Esophagus squamous epithelium (tissue), 5 donors: ENCODE measurements at regions not wholly inside any gene's neighbourhood (a gene's known extent, or its start where the extent isn't known, plus 50 kb on each side); places are given as distances from the start of the nearest gene placed in this dataset.

Experiments
- DNase-seq: peaks from one replicate; lab custom pipeline; 2025; lab: John Stamatoyannopoulos, UW
- H3K27ac ChIP-seq, 4 donors: fragments of 200-600 bp; sonication (generic); one replicate each; pipeline ENCODE4 v1.5.1; 2016 to 2019; ENCODE audit warnings: mild to moderate bottlenecking in 1 of 4
- H3K27me3 ChIP-seq, 4 donors: fragments of 200-600 bp; sonication (generic); 1 replicate in 3 of 4; 2 replicates in 1 of 4; pipeline versions ENCODE4 v1.5.1 to v1.6.0; 2017 to 2021; ENCODE audit warnings: antibody characterized with exemption in 1 of 4
- H3K36me3 ChIP-seq, 3 donors: fragments of 200-600 bp; sonication (generic); one replicate each; pipeline ENCODE4 v1.5.1; 2016 to 2019
- H3K4me1 ChIP-seq, 3 donors: fragments of 200-600 bp; sonication (generic); one replicate each; pipeline ENCODE4 v1.5.1; 2017 to 2019
- H3K4me3 ChIP-seq, 4 donors: fragments of 200-600 bp; sonication (generic); 1 replicate in 3 of 4; 2 replicates in 1 of 4; pipeline ENCODE4 v1.5.1; 2016 to 2019; ENCODE audit warnings: mild to moderate bottlenecking in 2 of 4, moderate library complexity in 1 of 4
- H3K9me3 ChIP-seq, 3 donors: fragments of 200-600 bp; sonication (generic); one replicate each; pipeline ENCODE4 v1.5.1; 2016 to 2019
- CTCF ChIP-seq, 6 experiments: fragments of 450-650 bp in 4 of 6; fragments of 200-600 bp in 2 of 6; sonication (generic) in 2 of 6; IDR thresholded peaks; one replicate each; pipeline ENCODE4 v1.5.1; 2016 to 2019; ENCODE audit warnings: antibody characterized with exemption in 6 of 6, mild to moderate bottlenecking in 4 of 6, moderate library complexity in 4 of 6
- POLR2A ChIP-seq, 4 donors: fragments of 450-650 bp; IDR thresholded peaks; one replicate each; pipeline ENCODE4 v1.6.1; 2017; ENCODE audit warnings: antibody characterized with exemption in 4 of 4, mild to moderate bottlenecking in 4 of 4, moderate library complexity in 3 of 4
- whole genome bisulfite sequencing, 2 donors: methylation state at CpG; one replicate each; pipeline ENCODE4 v1.1.5; 2018; 5-methylcytosine and 5-hydroxymethylcytosine counted together
- intact Hi-C: fragments of 100-400 bp; cut with DNase I; formaldehyde crosslinking; loops from one replicate; pipeline ENCODE4 v1.15.0; 2022
- donor health status: DM: yes; HTN: yes; CAD: no.

GRCh38 chr9:86772635-86772993 lies 174.7 kb downstream of the GAS1 start:
- H3K9me3 ChIP-seq, result no peaks in the 10 kb centered on the region
- no peaks in the 10 kb centered on the region for H3K36me3 ChIP-seq
- no peak overlapping the region for H3K4me3 ChIP-seq
- 69 to 76% methylated on average over 4 of the region's 4 CpGs for WGBS, 2 donors
- H3K27ac ChIP-seq, result no peak overlapping the region
- no peaks in the 10 kb centered on the region for H3K4me1 ChIP-seq
- TF ChIP-seq POLR2A (IDR thresholded peaks at IDR 0.05) (no peak), CTCF (IDR thresholded peaks at IDR 0.05) (no peak)
- intact Hi-C loops, result no loop called here
- DNase-seq, result no peak
- H3K27me3 ChIP-seq, result no peaks in the 10 kb centered on the region

- Histone ChIP-seq H3K27ac (no peak overlapping the region), H3K9me3 (no peaks in the 10 kb centered on the region), H3K27me3 (no peaks in the 10 kb centered on the region), H3K36me3 (no peaks in the 10 kb centered on the region), H3K4me1 (peaks cover 0 to 3% (median 2%) of the 10 kb centered on the region in 3 donors), H3K4me3 (no peak overlapping the region)
- intact Hi-C loops, result no loop called here
- WGBS, 2 donors, result 66 to 71% methylated on average over 6 of the region's 6 CpGs
- no peak for TF ChIP-seq CTCF (IDR thresholded peaks at IDR 0.05)
- TF ChIP-seq POLR2A (IDR thresholded peaks at IDR 0.05), result no peak
- DNase-seq, result no peak
These were observed 175.2 kb downstream of the GAS1 start for GRCh38 chr9:86771941-86772634.

- no peak for DNase-seq
- TF ChIP-seq POLR2A (IDR thresholded peaks at IDR 0.05) (no peak), CTCF (IDR thresholded peaks at IDR 0.05) (no peak)
- H3K27me3 ChIP-seq, result no peaks in the 10 kb centered on the region
- 63 to 64% methylated on average over 2 of the region's 2 CpGs for WGBS, 2 donors
- no peak overlapping the region for H3K27ac ChIP-seq
- no peaks in the 10 kb centered on the region for H3K36me3 ChIP-seq
- H3K9me3 ChIP-seq, result no peaks in the 10 kb centered on the region
- peaks cover 0 to 10% (median 7%) of the 10 kb centered on the region in 3 donors for H3K4me1 ChIP-seq
- no peak overlapping the region for H3K4me3 ChIP-seq
- intact Hi-C loops, result no loop called here
These were observed 175.9 kb downstream of the GAS1 start for GRCh38 chr9:86771420-86771819.

- WGBS, 2 donors, result 76 to 85% methylated on average over 2 of the region's 2 CpGs
- intact Hi-C loops, result no loop called here
- no peak for DNase-seq
- Histone ChIP-seq H3K4me1 (peaks cover 0 to 11% (median 7%) of the 10 kb centered on the region in 3 donors), H3K9me3 (no peaks in the 10 kb centered on the region), H3K36me3 (no peaks in the 10 kb centered on the region), H3K4me3 (no peak overlapping the region), H3K27ac (no peak overlapping the region), H3K27me3 (no peaks in the 10 kb centered on the region)
- no peak for TF ChIP-seq CTCF (IDR thresholded peaks at IDR 0.05)
- TF ChIP-seq POLR2A (IDR thresholded peaks at IDR 0.05), result no peak
These were observed 178.6 kb downstream of the GAS1 start for GRCh38 chr9:86768709-86769108.

GRCh38 chr9:86768020-86768419 lies 179.3 kb downstream of the GAS1 start:
- no peak for DNase-seq
- H3K36me3 ChIP-seq, result no peaks in the 10 kb centered on the region
- WGBS, 2 donors, result 84 to 93% methylated on average over 2 of the region's 2 CpGs

More at GRCh38 chr9:86768020-86768419, 179.3 kb downstream of the GAS1 start:
- Histone ChIP-seq H3K4me1 (peaks cover 0 to 11% (median 7%) of the 10 kb centered on the region in 3 donors), H3K27me3 (no peaks in the 10 kb centered on the region), H3K4me3 (no peak overlapping the region), H3K9me3 (no peaks in the 10 kb centered on the region), H3K27ac (no peak overlapping the region)
- intact Hi-C loops, result no loop called here
- TF ChIP-seq CTCF (IDR thresholded peaks at IDR 0.05) (no peak), POLR2A (IDR thresholded peaks at IDR 0.05) (no peak)
